Erythroblast (primary cell): ENCODE measurements at regions not wholly inside any gene's neighbourhood (a gene's known extent, or its start where the extent isn't known, plus 50 kb on each side); places are given as distances from the start of the nearest gene placed in this dataset.

ENCODE experiments used
- GATA1 ChIP-seq: IDR thresholded peaks from 2 replicates; pipeline ENCODE4 v1.6.1; 2011; ENCODE audit warnings: low read depth, mild to moderate bottlenecking, control low read depth, low read length, moderate library complexity
- POLR2A ChIP-seq: IDR thresholded peaks from 2 replicates; pipeline ENCODE4 v1.6.1; 2011; ENCODE audit warnings: mild to moderate bottlenecking, low read length

DNA sequence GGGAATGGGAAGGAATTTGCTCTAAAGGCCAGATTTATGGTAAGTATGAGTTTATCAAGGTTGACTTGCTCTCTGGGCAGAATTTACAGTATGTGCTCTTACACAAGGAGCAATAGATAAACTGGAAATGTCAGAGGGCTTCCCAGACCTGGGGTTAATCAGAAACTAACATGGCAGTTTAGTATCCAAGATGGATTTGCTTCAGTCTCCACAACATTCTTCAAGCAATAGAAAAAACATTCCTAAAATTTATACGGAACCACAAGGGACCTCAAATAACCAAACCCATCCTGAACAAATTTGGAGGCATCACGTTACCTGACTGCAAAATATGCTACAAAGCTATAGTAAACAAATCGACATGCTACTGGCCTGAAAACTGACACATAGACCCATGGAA is 606.7 kb upstream of the CHRM3 start:
- TF ChIP-seq POLR2A, result no peak
- no peak for TF ChIP-seq GATA1
